Bronchial epithelial cell (primary cell): ENCODE measurements at regions not wholly inside any gene's neighbourhood (a gene's known extent, or its start where the extent isn't known, plus 50 kb on each side); places are given as distances from the start of the nearest gene placed in this dataset.
"Not testable (repeated sequence)": the region's sequence is repeated elsewhere in the genome, so short reads cannot be mapped to it uniquely, and the experiment has no call there.

Experiments used
- DNase-seq: peaks from one replicate; pipeline ENCODE4 v3.0.0-alpha.2; 2010; ENCODE audit warnings: low read depth
- FAIRE-seq: peaks from 2 replicates; lab custom pipeline; 2011; peaks lifted over from hg19 to GRCh38; lab: Jason Lieb, UNC
- H3K27me3 ChIP-seq: 2 replicates; pipeline ENCODE4 v1.5.1; 2011; ENCODE audit warnings: low read length; ENCODE audit not compliant: control insufficient read depth, insufficient read depth
- H3K36me3 ChIP-seq: 2 replicates; pipeline ENCODE4 v1.5.1; 2011; ENCODE audit warnings: low read length; ENCODE audit not compliant: control insufficient read depth, insufficient read depth
- H3K4me3 ChIP-seq: 2 replicates; pipeline ENCODE4 v1.5.1; 2011; ENCODE audit warnings: mild to moderate bottlenecking, low read depth, low read length, control low read depth
- TF ChIP-seq, protein P1 (sequence below): IDR thresholded peaks from 2 replicates; pipeline ENCODE4 v1.5.1; 2011; ENCODE audit warnings: mild to moderate bottlenecking, moderate library complexity, low read length, control low read depth, inconsistent platforms; ENCODE audit not compliant: insufficient read depth, severe bottlenecking

DNA sequence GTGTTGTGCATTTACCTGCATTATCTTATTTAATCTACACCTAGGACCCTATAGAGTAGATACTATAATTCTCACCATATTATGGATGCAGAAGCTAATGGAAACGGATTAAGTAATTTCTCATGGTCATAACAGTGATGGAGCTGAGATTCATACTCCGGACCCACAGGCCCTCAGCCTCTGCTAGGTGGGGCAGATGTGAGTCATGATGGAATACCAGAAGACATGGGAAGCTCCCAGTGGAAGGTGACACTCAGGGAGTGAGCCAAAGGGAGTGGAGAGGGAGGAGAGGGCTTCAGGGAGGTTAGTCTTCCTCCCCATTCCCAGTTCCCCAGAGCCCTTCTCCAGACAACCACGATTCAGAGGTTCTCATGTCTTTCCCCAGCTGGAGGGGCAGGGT lies 65.2 kb upstream of the GPR6 start:
- no peak for DNase-seq
- H3K27me3 ChIP-seq, result peaks cover 2% of the 10 kb centered on the region
- TF ChIP-seq, protein P1, sequence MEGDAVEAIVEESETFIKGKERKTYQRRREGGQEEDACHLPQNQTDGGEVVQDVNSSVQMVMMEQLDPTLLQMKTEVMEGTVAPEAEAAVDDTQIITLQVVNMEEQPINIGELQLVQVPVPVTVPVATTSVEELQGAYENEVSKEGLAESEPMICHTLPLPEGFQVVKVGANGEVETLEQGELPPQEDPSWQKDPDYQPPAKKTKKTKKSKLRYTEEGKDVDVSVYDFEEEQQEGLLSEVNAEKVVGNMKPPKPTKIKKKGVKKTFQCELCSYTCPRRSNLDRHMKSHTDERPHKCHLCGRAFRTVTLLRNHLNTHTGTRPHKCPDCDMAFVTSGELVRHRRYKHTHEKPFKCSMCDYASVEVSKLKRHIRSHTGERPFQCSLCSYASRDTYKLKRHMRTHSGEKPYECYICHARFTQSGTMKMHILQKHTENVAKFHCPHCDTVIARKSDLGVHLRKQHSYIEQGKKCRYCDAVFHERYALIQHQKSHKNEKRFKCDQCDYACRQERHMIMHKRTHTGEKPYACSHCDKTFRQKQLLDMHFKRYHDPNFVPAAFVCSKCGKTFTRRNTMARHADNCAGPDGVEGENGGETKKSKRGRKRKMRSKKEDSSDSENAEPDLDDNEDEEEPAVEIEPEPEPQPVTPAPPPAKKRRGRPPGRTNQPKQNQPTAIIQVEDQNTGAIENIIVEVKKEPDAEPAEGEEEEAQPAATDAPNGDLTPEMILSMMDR, result no peak

DNA sequence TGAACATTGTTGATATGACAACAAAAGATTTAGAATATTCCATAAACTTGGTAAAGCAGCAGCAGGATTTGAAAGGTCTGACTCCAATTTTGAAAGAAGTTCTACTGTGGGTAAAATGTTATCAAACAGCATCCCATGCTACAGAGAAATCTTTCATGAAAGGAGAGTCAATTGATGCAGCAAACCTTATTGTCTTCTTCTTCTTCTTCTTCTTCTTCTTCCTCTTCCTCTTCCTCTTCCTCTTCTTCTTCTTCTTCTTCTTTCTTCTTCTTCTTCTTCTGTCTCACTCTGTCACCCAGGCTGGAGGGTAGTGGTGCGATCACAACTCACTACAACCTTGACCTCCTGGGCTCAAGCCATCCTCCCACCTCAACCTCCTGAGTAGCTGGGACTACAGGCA lies 62.4 kb upstream of the GPR6 start:
- DNase-seq, H3K27me3 ChIP-seq, FAIRE-seq, H3K36me3 ChIP-seq, H3K4me3 ChIP-seq: not testable (repeated sequence)

More for the DNA sequence above, 65.2 kb upstream of the GPR6 start:
- FAIRE-seq, result no peak
- Histone ChIP-seq H3K4me3 (no peak overlapping the region), H3K36me3 (no peaks in the 10 kb centered on the region)

DNA sequence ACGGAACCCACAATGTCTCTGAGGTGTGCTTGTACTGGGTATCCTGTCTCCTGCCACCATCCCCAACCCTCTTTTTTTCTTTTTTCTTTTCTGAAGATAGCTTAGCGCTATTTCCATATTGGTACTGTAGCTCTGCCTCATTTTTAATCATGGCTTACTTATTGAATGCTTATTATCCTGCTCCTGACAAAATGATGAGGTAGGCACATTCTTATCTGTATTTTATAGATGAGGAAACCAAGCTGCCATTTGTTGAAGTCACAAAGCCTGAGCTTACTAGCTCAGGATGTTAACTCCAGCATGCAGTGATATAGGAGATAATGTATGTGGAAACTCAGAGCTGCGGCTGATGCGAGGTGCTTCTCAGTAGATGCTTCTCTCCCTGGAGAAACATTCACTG lies 61.4 kb upstream of the GPR6 start:
- no peak for DNase-seq
- Histone ChIP-seq H3K4me3 (no peak overlapping the region), H3K36me3 (no peaks in the 10 kb centered on the region), H3K27me3 (no peaks in the 10 kb centered on the region)
- TF ChIP-seq, protein P1, result no peak
- no peak for FAIRE-seq

DNA sequence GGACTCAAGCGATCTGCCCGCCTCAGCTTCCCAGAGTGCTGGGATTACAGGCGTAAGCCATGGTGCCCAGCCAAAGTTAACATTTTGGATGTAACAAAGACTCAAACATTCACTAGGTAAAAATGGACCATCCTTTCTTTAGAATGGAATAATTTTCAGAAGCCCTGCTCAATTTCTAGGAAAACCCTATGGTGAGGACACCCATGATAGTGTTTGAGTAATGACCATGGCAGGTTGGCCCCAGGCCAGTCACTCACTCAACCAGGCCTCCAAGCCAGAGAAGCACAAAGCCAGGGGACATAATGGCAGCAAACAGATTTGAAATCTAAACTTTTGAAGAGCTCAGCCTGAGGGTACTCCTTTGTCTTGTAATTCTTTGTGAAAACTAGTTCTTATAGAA lies 59.9 kb upstream of the GPR6 start:
- Histone ChIP-seq H3K4me3 (no peak overlapping the region), H3K27me3 (peaks cover 2% of the 10 kb centered on the region), H3K36me3 (no peaks in the 10 kb centered on the region)
- FAIRE-seq (no peak), DNase-seq (no peak)
- TF ChIP-seq, protein P1, result no peak

DNA sequence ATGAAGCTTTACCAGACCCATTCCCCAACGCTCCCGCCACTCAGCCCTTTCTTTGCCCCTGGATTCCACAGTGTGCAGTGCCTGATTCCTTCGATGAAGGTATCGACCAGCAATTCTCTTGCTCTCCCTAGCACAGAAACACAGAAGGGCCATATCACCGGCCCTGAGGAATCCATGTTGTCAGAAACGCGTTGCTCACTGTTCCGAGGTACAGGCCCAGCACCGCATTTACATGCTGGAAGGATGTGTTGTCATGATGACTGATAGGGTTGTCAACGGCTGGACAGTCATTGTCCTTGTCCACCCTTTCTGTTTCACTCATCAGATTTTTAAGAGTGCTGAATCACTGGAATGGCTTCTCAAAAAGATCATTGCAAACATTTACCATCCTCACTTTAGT lies 57.2 kb upstream of the GPR6 start:
- TF ChIP-seq, protein P1, result no peak
- H3K36me3 ChIP-seq, result no peaks in the 10 kb centered on the region
- H3K4me3 ChIP-seq, result no peak overlapping the region
- H3K27me3 ChIP-seq, result peaks cover 2% of the 10 kb centered on the region
- DNase-seq, result no peak
- FAIRE-seq, result no peak

DNA sequence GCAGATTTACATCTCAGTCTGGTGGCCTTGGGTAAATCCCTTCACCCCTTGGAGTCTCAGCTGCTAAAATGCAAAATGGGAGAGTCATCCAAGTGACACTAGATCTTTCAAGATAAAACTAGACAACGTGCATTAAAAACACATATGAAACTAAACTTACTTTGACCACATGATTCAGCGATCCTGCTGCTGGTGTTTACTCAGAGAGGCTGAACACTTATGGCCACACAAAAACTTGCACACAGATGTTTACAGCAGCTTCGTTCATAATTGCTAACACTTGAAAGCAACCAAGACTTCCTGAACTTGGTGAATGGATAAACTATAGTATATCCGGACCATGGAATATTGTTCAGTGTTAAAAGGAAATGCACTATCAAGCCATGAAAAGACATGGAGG lies 55.3 kb upstream of the GPR6 start:
- Histone ChIP-seq H3K4me3 (no peak overlapping the region), H3K36me3 (no peaks in the 10 kb centered on the region), H3K27me3 (peaks cover 2% of the 10 kb centered on the region)
- peak; percentile 32 for FAIRE-seq
- TF ChIP-seq, protein P1, result no peak
- DNase-seq, result no peak
